CD4-positive, alpha-beta T cell (primary cell): ENCODE measurements at regions not wholly inside any gene's neighbourhood (a gene's known extent, or its start where the extent isn't known, plus 50 kb on each side); places are given as distances from the start of the nearest gene placed in this dataset.

Experiments
- ATAC-seq: fragments of 200-7000 bp; cut with Tn5 transposase; one replicate; pipeline ENCODE4 v1.10.0; 2022; ENCODE audit warnings: mild to moderate bottlenecking; ENCODE audit not compliant: poor library complexity
- CTCF ChIA-PET: fragments of 350-600 bp; sonication (Branson Sonifier 250); formaldehyde crosslinking; loops from one replicate; lab custom pipeline; 2021; ENCODE audit warnings: antibody characterized with exemption, inconsistent platforms; lab: Charles Lee
- POLR2A ChIA-PET: fragments of 350-600 bp; sonication (Branson Sonifier 250); formaldehyde crosslinking; loops from one replicate; lab custom pipeline; 2021; ENCODE audit warnings: antibody characterized with exemption, inconsistent platforms; lab: Charles Lee
- DNase-seq, 14 experiments: peaks; one replicate each; pipeline ENCODE4 v3.0.0-alpha.2; 2013 to 2020; ENCODE audit warnings: mixed read lengths in 2 of 14
- H3K27ac ChIP-seq, 2 donors: one replicate each; pipeline versions ENCODE4 v1.5.1 to v1.7.0; 2013; ENCODE audit warnings: low read length in 2 of 2, low read depth in 1 of 2, mild to moderate bottlenecking in 1 of 2
- H3K27me3 ChIP-seq, 2 experiments: 1 replicate in 1 of 2; 2 replicates in 1 of 2; pipeline versions ENCODE4 v1.6.1 to v1.7.0; 2013; ENCODE audit warnings: low read length in 2 of 2, control low read depth in 1 of 2, mild to moderate bottlenecking in 1 of 2, moderate library complexity in 1 of 2; ENCODE audit not compliant: insufficient read depth in 2 of 2, control insufficient read depth in 1 of 2
- H3K36me3 ChIP-seq: one replicate; pipeline ENCODE4 v1.6.1; 2013; ENCODE audit warnings: low read length, control low read depth; ENCODE audit not compliant: insufficient read depth
- H3K4me1 ChIP-seq: one replicate; pipeline ENCODE4 v1.6.1; 2013; ENCODE audit warnings: low read length, control low read depth; ENCODE audit not compliant: insufficient read depth
- H3K4me3 ChIP-seq: one replicate; pipeline ENCODE4 v1.5.1; 2013; ENCODE audit warnings: mild to moderate bottlenecking, low read length, moderate library complexity
- H3K9me3 ChIP-seq, 2 experiments: 1 replicate in 1 of 2; 2 replicates in 1 of 2; pipeline versions ENCODE4 v1.6.1 to v1.7.0; 2013; ENCODE audit warnings: low read length in 2 of 2, mild to moderate bottlenecking in 2 of 2, control low read depth in 1 of 2, moderate library complexity in 1 of 2; ENCODE audit not compliant: control insufficient read depth in 1 of 2, insufficient read depth in 1 of 2
- H3K27ac Mint-ChIP-seq: one replicate; pipeline ENCODE4 v1.8.0; 2020; ENCODE audit warnings: mixed read lengths
- H3K27me3 Mint-ChIP-seq: one replicate; pipeline ENCODE4 v1.8.0; 2021; ENCODE audit warnings: mixed read lengths
- H3K36me3 Mint-ChIP-seq: one replicate; pipeline ENCODE4 v1.8.0; 2021; ENCODE audit warnings: low read depth, mixed read lengths
- H3K4me1 Mint-ChIP-seq: one replicate; pipeline ENCODE4 v1.8.0; 2021; ENCODE audit warnings: low read depth, mixed read lengths
- H3K4me3 Mint-ChIP-seq: one replicate; pipeline ENCODE4 v1.8.0; 2020; ENCODE audit warnings: mild to moderate bottlenecking, mixed read lengths
- H3K9me3 Mint-ChIP-seq: one replicate; pipeline ENCODE4 v1.8.0; 2020; ENCODE audit warnings: mixed read lengths
- CTCF ChIP-seq: fragments of 200-600 bp; IDR thresholded peaks from one replicate; pipeline ENCODE4 v1.8.0; 2022; ENCODE audit warnings: antibody characterized with exemption, mild to moderate bottlenecking
- intact Hi-C, 2 experiments: fragments of 100-400 bp; cut with DNase I in 1 of 2; cut with micrococcal nuclease in 1 of 2; formaldehyde crosslinking; loops; one replicate each; pipeline versions ENCODE4 v1.15.1 to v1.9.0; 2023 to 2025; cut with DNase I, micrococcal nuclease

GRCh38 chr15:56839641-56840040, 78.8 kb upstream of the TCF12 start:
- Histone ChIP-seq H3K9me3 (no peaks in the 10 kb centered on the region), H3K36me3 (no peaks in the 10 kb centered on the region), H3K27ac (no peak overlapping the region), H3K4me3 (no peak overlapping the region), H3K27me3 (no peaks in the 10 kb centered on the region), H3K4me1 (no peaks in the 10 kb centered on the region)
- ChIA-PET CTCF (no interaction called here), POLR2A (no interaction called here)
- H3K36me3 Mint-ChIP-seq, result no peaks in the 10 kb centered on the region
- DNase-seq (no peak), ATAC-seq (no peak)
- no peaks in the 10 kb centered on the region for H3K4me1 Mint-ChIP-seq
- no peaks in the 10 kb centered on the region for H3K9me3 Mint-ChIP-seq
- intact Hi-C loops, result no loop called here
- H3K4me3 Mint-ChIP-seq, result no peak overlapping the region
- TF ChIP-seq CTCF, result no peak
- H3K27ac Mint-ChIP-seq, result no peak overlapping the region
- H3K27me3 Mint-ChIP-seq, result no peaks in the 10 kb centered on the region

GRCh38 chr15:56839099-56839498, 79.3 kb upstream of the TCF12 start:
- Histone ChIP-seq H3K9me3 (no peaks in the 10 kb centered on the region), H3K4me1 (no peaks in the 10 kb centered on the region), H3K36me3 (no peaks in the 10 kb centered on the region), H3K27ac (no peak overlapping the region), H3K27me3 (no peaks in the 10 kb centered on the region), H3K4me3 (no peak overlapping the region)
- ChIA-PET CTCF (no interaction called here), POLR2A (no interaction called here)
- H3K27ac Mint-ChIP-seq, result no peak overlapping the region
- H3K27me3 Mint-ChIP-seq, result no peaks in the 10 kb centered on the region
- H3K4me1 Mint-ChIP-seq, result no peaks in the 10 kb centered on the region
- peak in 1 of 14 experiments; percentile 9 for DNase-seq
- TF ChIP-seq CTCF, result no peak
- no peaks in the 10 kb centered on the region for H3K36me3 Mint-ChIP-seq
- intact Hi-C loops, result no loop called here
- ATAC-seq, result no peak
- H3K4me3 Mint-ChIP-seq, result no peak overlapping the region
- no peaks in the 10 kb centered on the region for H3K9me3 Mint-ChIP-seq

- no peak for TF ChIP-seq CTCF
- Histone ChIP-seq H3K4me3 (no peak overlapping the region), H3K27me3 (no peaks in the 10 kb centered on the region), H3K4me1 (no peaks in the 10 kb centered on the region), H3K27ac (no peak overlapping the region), H3K36me3 (no peaks in the 10 kb centered on the region), H3K9me3 (no peaks in the 10 kb centered on the region)
- no peaks in the 10 kb centered on the region for H3K27me3 Mint-ChIP-seq
- H3K4me3 Mint-ChIP-seq, result no peak overlapping the region
- ChIA-PET POLR2A (no interaction called here), CTCF (no interaction called here)
- H3K36me3 Mint-ChIP-seq, result no peaks in the 10 kb centered on the region
- no peak for DNase-seq
- no peaks in the 10 kb centered on the region for H3K9me3 Mint-ChIP-seq
- H3K4me1 Mint-ChIP-seq, result no peaks in the 10 kb centered on the region
- ATAC-seq, result no peak
- H3K27ac Mint-ChIP-seq, result no peak overlapping the region
- intact Hi-C loops, result no loop called here
These were observed 80.4 kb upstream of the TCF12 start for GRCh38 chr15:56838085-56838484.
